Breast epithelium (tissue), 3 donors: ENCODE measurements at regions not wholly inside any gene's neighbourhood (a gene's known extent, or its start where the extent isn't known, plus 50 kb on each side); places are given as distances from the start of the nearest gene placed in this dataset.

Experiments
- POLR2A ChIP-seq: fragments of 450-650 bp; IDR thresholded peaks from one replicate; pipeline ENCODE4 v1.6.1; 2016; ENCODE audit warnings: antibody characterized with exemption, mild to moderate bottlenecking, moderate library complexity
- TF ChIP-seq, protein P1 (sequence below), 3 donors: fragments of 450-650 bp; IDR thresholded peaks; one replicate each; pipeline ENCODE4 v1.5.1; 2016 to 2017; ENCODE audit warnings: antibody characterized with exemption in 3 of 3, mild to moderate bottlenecking in 3 of 3, moderate library complexity in 3 of 3

DNA sequence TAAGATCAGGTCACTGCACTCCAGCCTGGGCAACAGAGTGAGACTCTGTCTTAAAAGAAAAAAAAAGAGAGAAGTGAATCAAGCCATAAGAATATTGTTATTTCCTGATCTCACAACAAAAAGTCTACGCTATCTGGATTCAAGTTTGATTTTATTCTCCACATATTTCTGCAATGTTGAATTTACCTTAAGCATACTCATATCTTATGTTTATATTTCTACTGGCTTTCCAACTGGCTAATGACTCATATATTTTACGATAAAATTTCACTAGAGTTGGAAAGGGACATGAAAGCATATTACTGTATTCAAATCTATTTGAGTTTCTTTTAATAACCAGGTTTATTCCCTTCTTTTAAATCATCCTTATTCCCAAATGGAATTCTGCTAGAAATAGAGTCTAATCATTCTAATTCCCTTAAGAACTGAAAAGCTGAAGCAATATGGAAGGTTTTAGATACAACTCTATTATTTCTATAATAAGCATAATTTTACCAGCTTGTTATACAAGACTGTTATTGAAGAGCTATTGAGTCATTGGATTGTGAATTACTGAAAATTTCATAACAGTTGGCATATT, 276.9 kb upstream of the HS3ST5 start:
- TF ChIP-seq, protein P1, sequence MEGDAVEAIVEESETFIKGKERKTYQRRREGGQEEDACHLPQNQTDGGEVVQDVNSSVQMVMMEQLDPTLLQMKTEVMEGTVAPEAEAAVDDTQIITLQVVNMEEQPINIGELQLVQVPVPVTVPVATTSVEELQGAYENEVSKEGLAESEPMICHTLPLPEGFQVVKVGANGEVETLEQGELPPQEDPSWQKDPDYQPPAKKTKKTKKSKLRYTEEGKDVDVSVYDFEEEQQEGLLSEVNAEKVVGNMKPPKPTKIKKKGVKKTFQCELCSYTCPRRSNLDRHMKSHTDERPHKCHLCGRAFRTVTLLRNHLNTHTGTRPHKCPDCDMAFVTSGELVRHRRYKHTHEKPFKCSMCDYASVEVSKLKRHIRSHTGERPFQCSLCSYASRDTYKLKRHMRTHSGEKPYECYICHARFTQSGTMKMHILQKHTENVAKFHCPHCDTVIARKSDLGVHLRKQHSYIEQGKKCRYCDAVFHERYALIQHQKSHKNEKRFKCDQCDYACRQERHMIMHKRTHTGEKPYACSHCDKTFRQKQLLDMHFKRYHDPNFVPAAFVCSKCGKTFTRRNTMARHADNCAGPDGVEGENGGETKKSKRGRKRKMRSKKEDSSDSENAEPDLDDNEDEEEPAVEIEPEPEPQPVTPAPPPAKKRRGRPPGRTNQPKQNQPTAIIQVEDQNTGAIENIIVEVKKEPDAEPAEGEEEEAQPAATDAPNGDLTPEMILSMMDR (IDR thresholded peaks at IDR 0.05): no peak
- no peak for TF ChIP-seq POLR2A
